MCF 10A (cell line): ENCODE measurements at regions not wholly inside any gene's neighbourhood (a gene's known extent, or its start where the extent isn't known, plus 50 kb on each side); places are given as distances from the start of the nearest gene placed in this dataset.

Experiments used
- BruUV-seq: library from RNA; stranded (reverse); fragments of 400-500 nt; replicated peaks from 2 replicates; lab custom pipeline; 2021; lab: Mats Ljungman, UMichigan
- CTCF ChIA-PET: fragments of 300-600 bp; sonication (Branson Sonifier 250); formaldehyde crosslinking; extraction: SDS; loops from one replicate; lab custom pipeline; 2021; ENCODE audit warnings: antibody characterized with exemption, inconsistent platforms; lab: Yijun Ruan, JAX
- POLR2A ChIA-PET: fragments of 300-600, 350-650 bp; sonication (Branson Sonifier 250); formaldehyde crosslinking; extraction: SDS; loops from one replicate; lab custom pipeline; 2020; ENCODE audit warnings: antibody characterized with exemption, inconsistent platforms; lab: Yijun Ruan, JAX
- DNase-seq: peaks from one replicate; pipeline ENCODE4 v3.0.0-alpha.2; 2018; ENCODE audit not compliant: unreplicated experiment
- H3K27ac Mint-ChIP-seq: one replicate; pipeline ENCODE4 v1.8.0; 2022; ENCODE audit warnings: mild to moderate bottlenecking, low read depth, mixed read lengths; ENCODE audit not compliant: unreplicated experiment
- H3K27me3 Mint-ChIP-seq: one replicate; pipeline ENCODE4 v1.8.0; 2022; ENCODE audit warnings: mixed read lengths; ENCODE audit not compliant: insufficient read depth, unreplicated experiment
- H3K36me3 Mint-ChIP-seq: one replicate; pipeline ENCODE4 v1.8.0; 2022; ENCODE audit warnings: mild to moderate bottlenecking, moderate library complexity, mixed read lengths; ENCODE audit not compliant: insufficient read depth, unreplicated experiment
- H3K4me1 Mint-ChIP-seq: one replicate; pipeline ENCODE4 v1.8.0; 2022; ENCODE audit warnings: mixed read lengths; ENCODE audit not compliant: insufficient read depth, unreplicated experiment
- H3K4me3 Mint-ChIP-seq: one replicate; pipeline ENCODE4 v1.8.0; 2022; ENCODE audit warnings: mild to moderate bottlenecking, moderate library complexity, mixed read lengths; ENCODE audit not compliant: unreplicated experiment
- H3K9me3 Mint-ChIP-seq: one replicate; pipeline ENCODE4 v1.8.0; 2022; ENCODE audit warnings: mixed read lengths; ENCODE audit not compliant: unreplicated experiment
- intact Hi-C: fragments of 100-400 bp; cut with micrococcal nuclease; formaldehyde crosslinking; loops from 2 replicates; pipeline ENCODE4 v1.14.1; 2022
- TF ChIP-seq, protein P1 (sequence below): fragments of 200-600 bp; IDR thresholded peaks from one replicate; pipeline ENCODE4 v1.8.0; 2022; ENCODE audit warnings: antibody characterized with exemption, mild to moderate bottlenecking; ENCODE audit not compliant: unreplicated experiment

DNA sequence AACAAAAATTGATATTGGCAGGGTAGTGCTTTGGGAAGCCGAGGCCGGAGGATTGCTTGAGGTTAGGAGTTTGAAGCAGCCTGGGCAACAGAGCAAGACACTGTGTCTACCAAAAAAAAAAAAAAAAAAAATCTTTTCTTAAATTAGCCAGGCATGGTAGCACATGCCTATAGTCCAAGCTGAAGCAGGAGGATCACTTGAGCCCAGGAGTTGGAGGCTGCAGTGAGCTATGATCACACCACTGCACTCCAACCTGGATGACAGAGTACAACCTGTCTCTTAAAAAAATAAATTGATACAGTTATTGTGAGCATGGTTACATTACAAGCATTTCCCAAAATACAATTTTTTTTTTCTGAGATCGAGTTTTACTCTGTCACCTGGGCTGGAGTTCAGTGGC, 59.4 kb upstream of the SVIL start:
- no peak for DNase-seq
- no peaks in the 10 kb centered on the region for H3K27me3 Mint-ChIP-seq
- CTCF ChIA-PET, result no interaction called here
- TF ChIP-seq, protein P1, sequence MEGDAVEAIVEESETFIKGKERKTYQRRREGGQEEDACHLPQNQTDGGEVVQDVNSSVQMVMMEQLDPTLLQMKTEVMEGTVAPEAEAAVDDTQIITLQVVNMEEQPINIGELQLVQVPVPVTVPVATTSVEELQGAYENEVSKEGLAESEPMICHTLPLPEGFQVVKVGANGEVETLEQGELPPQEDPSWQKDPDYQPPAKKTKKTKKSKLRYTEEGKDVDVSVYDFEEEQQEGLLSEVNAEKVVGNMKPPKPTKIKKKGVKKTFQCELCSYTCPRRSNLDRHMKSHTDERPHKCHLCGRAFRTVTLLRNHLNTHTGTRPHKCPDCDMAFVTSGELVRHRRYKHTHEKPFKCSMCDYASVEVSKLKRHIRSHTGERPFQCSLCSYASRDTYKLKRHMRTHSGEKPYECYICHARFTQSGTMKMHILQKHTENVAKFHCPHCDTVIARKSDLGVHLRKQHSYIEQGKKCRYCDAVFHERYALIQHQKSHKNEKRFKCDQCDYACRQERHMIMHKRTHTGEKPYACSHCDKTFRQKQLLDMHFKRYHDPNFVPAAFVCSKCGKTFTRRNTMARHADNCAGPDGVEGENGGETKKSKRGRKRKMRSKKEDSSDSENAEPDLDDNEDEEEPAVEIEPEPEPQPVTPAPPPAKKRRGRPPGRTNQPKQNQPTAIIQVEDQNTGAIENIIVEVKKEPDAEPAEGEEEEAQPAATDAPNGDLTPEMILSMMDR, result no peak
- POLR2A ChIA-PET, result no interaction called here
- no peaks in the 10 kb centered on the region for H3K9me3 Mint-ChIP-seq
- peaks cover 10% of the 10 kb centered on the region for H3K4me1 Mint-ChIP-seq
- no peaks in the 10 kb centered on the region for H3K36me3 Mint-ChIP-seq
- H3K4me3 Mint-ChIP-seq, result no peak overlapping the region
- BruUV-seq, result no TSS peak
- H3K27ac Mint-ChIP-seq, result no peak overlapping the region
- intact Hi-C loops, result no loop called here

- no TSS peak for BruUV-seq
- no peaks in the 10 kb centered on the region for H3K36me3 Mint-ChIP-seq
- ChIA-PET CTCF (no interaction called here), POLR2A (no interaction called here)
- H3K9me3 Mint-ChIP-seq, result no peaks in the 10 kb centered on the region
- no peaks in the 10 kb centered on the region for H3K27me3 Mint-ChIP-seq
- peak overlapping the region; percentile 76 for H3K27ac Mint-ChIP-seq
- TF ChIP-seq, protein P1, result no peak
- DNase-seq, result no peak
- H3K4me3 Mint-ChIP-seq, result no peak overlapping the region
- H3K4me1 Mint-ChIP-seq, result peaks cover 18% of the 10 kb centered on the region
- intact Hi-C loops, result no loop called here
These were observed 57.4 kb upstream of the SVIL start for GRCh38 chr10:29692121-29692539.

- H3K27me3 Mint-ChIP-seq, result no peaks in the 10 kb centered on the region
- peak overlapping the region; percentile 76 for H3K27ac Mint-ChIP-seq
- no peak overlapping the region for H3K4me3 Mint-ChIP-seq
- BruUV-seq, result no TSS peak
- peaks cover 18% of the 10 kb centered on the region for H3K4me1 Mint-ChIP-seq
- peak; percentile 65 for DNase-seq
- no peaks in the 10 kb centered on the region for H3K9me3 Mint-ChIP-seq
- POLR2A ChIA-PET, result no interaction called here
- CTCF ChIA-PET, result no interaction called here
- peaks cover 2% of the 10 kb centered on the region for H3K36me3 Mint-ChIP-seq
- TF ChIP-seq, protein P1, result no peak
- intact Hi-C loops, result no loop called here
These were observed 56.8 kb upstream of the SVIL start for GRCh38 chr10:29691564-29692072.

DNA sequence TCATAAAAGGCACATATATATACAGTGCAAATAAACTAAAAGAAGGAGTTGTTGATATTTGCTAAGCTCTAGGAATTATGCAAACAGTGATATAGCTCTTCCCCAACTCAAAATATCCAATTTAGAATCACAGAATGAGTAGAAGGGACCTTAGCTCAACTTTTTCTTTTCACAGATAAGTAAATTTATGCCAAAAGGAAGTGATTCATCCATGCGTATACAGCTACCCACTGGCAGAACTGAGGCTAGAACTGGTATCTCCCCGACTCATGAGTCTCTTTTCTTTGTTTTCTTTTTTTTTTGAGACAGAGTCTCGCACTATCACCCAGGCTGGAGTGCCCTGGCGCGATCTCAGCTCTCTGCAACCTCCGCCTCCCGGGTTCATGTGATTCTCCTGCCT, 54.2 kb upstream of the SVIL start:
- Mint-ChIP-seq H3K27me3 (no peaks in the 10 kb centered on the region), H3K9me3 (no peaks in the 10 kb centered on the region), H3K27ac (no peak overlapping the region), H3K4me3 (peak overlapping the region; percentile 52), H3K36me3 (peaks cover 16% of the 10 kb centered on the region), H3K4me1 (peaks cover 18% of the 10 kb centered on the region)
- BruUV-seq, result no TSS peak
- peak; percentile 75 for DNase-seq
- TF ChIP-seq, protein P1, result no peak
- ChIA-PET CTCF (no interaction called here), POLR2A (interaction anchor here (1.6 kb wide), 1 partner anchor 25 kb away, joined by 6 read pairs; no protein-coding TSS in a partner anchor)
- intact Hi-C loops, result no loop called here
